ACC112 (cell line): ENCODE measurements at regions not wholly inside any gene's neighbourhood (a gene's known extent, or its start where the extent isn't known, plus 50 kb on each side); places are given as distances from the start of the nearest gene placed in this dataset.
"Not testable (repeated sequence)": the region's sequence is repeated elsewhere in the genome, so short reads cannot be mapped to it uniquely, and the experiment has no call there.

Experiments used
- H2AFZ ChIP-seq: fragments of 200-600 bp; sonication (generic); one replicate; pipeline ENCODE4 v1.6.0; 2017; ENCODE audit warnings: antibody characterized with exemption, low read length; ENCODE audit not compliant: unreplicated experiment
- H3K27ac ChIP-seq: fragments of 200-600 bp; sonication (generic); 2 replicates; pipeline ENCODE4 v1.5.1; 2014; ENCODE audit warnings: low read depth, mild to moderate bottlenecking, antibody characterized with exemption, low read length, moderate library complexity
- H3K27me3 ChIP-seq: fragments of 200-600 bp; sonication (generic); 2 replicates; pipeline ENCODE4 v1.6.1; 2014; ENCODE audit warnings: mild to moderate bottlenecking, antibody characterized with exemption, low read length, moderate library complexity, mixed read lengths; ENCODE audit not compliant: insufficient read depth
- H3K36me3 ChIP-seq: fragments of 200-600 bp; sonication (generic); 2 replicates; pipeline ENCODE4 v1.6.1; 2016; ENCODE audit warnings: mild to moderate bottlenecking, antibody characterized with exemption, low read length, moderate library complexity, mixed read lengths; ENCODE audit not compliant: insufficient read depth
- H3K4me1 ChIP-seq: fragments of 200-600 bp; sonication (generic); one replicate; pipeline ENCODE4 v1.6.1; 2016; ENCODE audit warnings: low read length, mixed read lengths; ENCODE audit not compliant: insufficient read depth, unreplicated experiment, control insufficient read depth
- H3K4me3 ChIP-seq: fragments of 200-600 bp; sonication (generic); 2 replicates; pipeline ENCODE4 v1.5.1; 2014; ENCODE audit warnings: mild to moderate bottlenecking, low read depth, low read length
- H3K79me2 ChIP-seq: fragments of 200-600 bp; sonication (generic); one replicate; pipeline ENCODE4 v1.6.0; 2016; ENCODE audit warnings: low read length; ENCODE audit not compliant: control insufficient read depth, unreplicated experiment, insufficient read depth

GRCh38 chr3:75272237-75272636 lies 391.9 kb upstream of the FRG2C start:
- not testable (repeated sequence) for H3K27ac ChIP-seq, H3K4me3 ChIP-seq, H3K4me1 ChIP-seq, H3K79me2 ChIP-seq, H2AFZ ChIP-seq, H3K36me3 ChIP-seq
- H3K27me3 ChIP-seq: peaks cover 11% of the 10 kb centered on the region; the same call in 1 of the 2 replicates

- Histone ChIP-seq H3K4me1 (no peaks in the 10 kb centered on the region), H2AFZ (no peak overlapping the region), H3K36me3 (no peaks in the 10 kb centered on the region), H3K27ac (no peak overlapping the region), H3K27me3 (peaks cover 11% of the 10 kb centered on the region; the same call in 1 of the 2 replicates), H3K79me2 (no peaks in the 10 kb centered on the region), H3K4me3 (no peak overlapping the region)
Observed at GRCh38 chr3:75272691-75273090, 391.4 kb upstream of the FRG2C start.

GRCh38 chr3:75285531-75286148 lies 378.5 kb upstream of the FRG2C start:
- H3K36me3 ChIP-seq, H3K4me1 ChIP-seq, H3K27ac ChIP-seq, H3K27me3 ChIP-seq, H2AFZ ChIP-seq, H3K79me2 ChIP-seq, H3K4me3 ChIP-seq: not testable (repeated sequence)

GRCh38 chr3:75288972-75289574 lies 375.1 kb upstream of the FRG2C start:
- not testable (repeated sequence) for H2AFZ ChIP-seq, H3K79me2 ChIP-seq, H3K4me3 ChIP-seq, H3K27ac ChIP-seq, H3K36me3 ChIP-seq, H3K27me3 ChIP-seq, H3K4me1 ChIP-seq

GRCh38 chr3:75294124-75294523 lies 370.0 kb upstream of the FRG2C start:
- Histone ChIP-seq H3K4me1 (no peaks in the 10 kb centered on the region), H3K36me3 (no peaks in the 10 kb centered on the region), H2AFZ (no peak overlapping the region), H3K27me3 (peaks cover 31% of the 10 kb centered on the region), H3K79me2 (no peaks in the 10 kb centered on the region), H3K4me3 (no peak overlapping the region), H3K27ac (no peak overlapping the region)

- Histone ChIP-seq H3K79me2 (no peaks in the 10 kb centered on the region), H3K27me3 (peaks cover 31% of the 10 kb centered on the region), H3K4me1 (no peaks in the 10 kb centered on the region), H2AFZ (no peak overlapping the region), H3K27ac (no peak overlapping the region), H3K4me3 (no peak overlapping the region), H3K36me3 (no peaks in the 10 kb centered on the region)
Observed at GRCh38 chr3:75295013-75295412, 369.1 kb upstream of the FRG2C start.

- Histone ChIP-seq H3K36me3 (no peaks in the 10 kb centered on the region), H2AFZ (no peak overlapping the region), H3K79me2 (no peaks in the 10 kb centered on the region), H3K4me3 (no peak overlapping the region), H3K27ac (no peak overlapping the region), H3K4me1 (no peaks in the 10 kb centered on the region), H3K27me3 (peaks cover 40% of the 10 kb centered on the region)
Observed at GRCh38 chr3:75296858-75297257, 367.3 kb upstream of the FRG2C start.

DNA sequence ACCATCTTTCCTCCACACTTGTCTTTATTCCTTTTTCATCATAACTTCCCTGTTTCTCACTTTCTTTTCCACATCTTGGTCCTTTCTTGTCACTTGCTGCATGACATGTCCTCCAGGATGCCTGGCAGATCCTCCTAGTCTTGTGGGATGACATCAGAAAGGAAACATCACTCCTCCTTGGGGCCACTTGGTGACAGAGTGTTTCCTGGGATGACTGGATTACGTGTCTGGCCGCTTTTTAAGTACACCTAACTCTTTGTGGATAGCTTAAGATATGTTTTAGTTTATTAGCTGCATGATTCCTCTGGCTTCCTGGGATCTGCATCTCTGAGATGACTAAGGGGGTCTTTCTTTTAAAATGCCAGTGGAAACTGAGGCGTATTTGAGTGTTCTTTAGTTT lies 363.5 kb upstream of the FRG2C start:
- no peaks in the 10 kb centered on the region for H3K4me1 ChIP-seq
- no peaks in the 10 kb centered on the region for H3K36me3 ChIP-seq
- no peak overlapping the region for H3K27ac ChIP-seq
- H3K4me3 ChIP-seq: no peak overlapping the region
- H3K79me2 ChIP-seq: no peaks in the 10 kb centered on the region
- H2AFZ ChIP-seq: no peak overlapping the region
- peaks cover 61% of the 10 kb centered on the region for H3K27me3 ChIP-seq

DNA sequence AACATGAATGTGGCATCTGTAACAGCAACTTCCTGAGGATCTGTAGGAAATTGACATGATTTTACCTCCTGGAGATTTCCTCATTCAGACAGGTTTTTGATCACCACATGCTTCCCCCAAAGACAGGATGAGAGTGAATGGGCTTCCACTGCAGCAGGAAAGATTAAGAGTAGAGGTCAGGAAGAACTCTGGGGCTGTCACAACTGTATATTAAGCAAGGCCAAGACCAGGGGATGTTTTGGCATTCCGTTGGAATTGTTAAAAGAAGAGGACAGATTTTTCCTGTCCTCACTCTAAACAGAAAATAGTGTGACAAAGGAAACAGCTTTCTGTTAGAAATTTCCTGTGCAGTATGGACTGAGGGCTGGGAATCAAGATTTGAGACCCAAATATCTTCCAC lies 363.1 kb upstream of the FRG2C start:
- peaks cover 61% of the 10 kb centered on the region for H3K27me3 ChIP-seq
- H3K4me3 ChIP-seq, H2AFZ ChIP-seq, H3K79me2 ChIP-seq, H3K27ac ChIP-seq, H3K4me1 ChIP-seq, H3K36me3 ChIP-seq: not testable (repeated sequence)

GRCh38 chr3:75303741-75304140 lies 360.4 kb upstream of the FRG2C start:
- Histone ChIP-seq H3K36me3 (no peaks in the 10 kb centered on the region), H3K4me3 (no peak overlapping the region), H3K79me2 (no peaks in the 10 kb centered on the region), H3K27ac (no peak overlapping the region), H3K4me1 (no peaks in the 10 kb centered on the region), H3K27me3 (peaks cover 40% of the 10 kb centered on the region), H2AFZ (no peak overlapping the region)

- no peak overlapping the region for H2AFZ ChIP-seq
- H3K27me3 ChIP-seq: peaks cover 30% of the 10 kb centered on the region
- no peaks in the 10 kb centered on the region for H3K36me3 ChIP-seq
- no peak overlapping the region for H3K4me3 ChIP-seq
- H3K4me1 ChIP-seq: no peaks in the 10 kb centered on the region
- H3K27ac ChIP-seq: no peak overlapping the region
- no peaks in the 10 kb centered on the region for H3K79me2 ChIP-seq
Observed at GRCh38 chr3:75305901-75306300, 358.2 kb upstream of the FRG2C start.
